Liver (tissue), 8 donors: ENCODE measurements at regions not wholly inside any gene's neighbourhood (a gene's known extent, or its start where the extent isn't known, plus 50 kb on each side); places are given as distances from the start of the nearest gene placed in this dataset.

ENCODE experiments used
- DNase-seq: peaks from one replicate; pipeline ENCODE4 v3.0.0-alpha.2; 2017; ENCODE audit warnings: low spot score
- H3K27ac ChIP-seq, 2 donors: one replicate each; pipeline ENCODE4 v1.7.0; 2013; ENCODE audit warnings: inconsistent platforms in 2 of 2, low read length in 2 of 2, control low read depth in 1 of 2, low read depth in 1 of 2, mild to moderate bottlenecking in 1 of 2
- H3K27me3 ChIP-seq, 4 donors: one replicate each; pipeline versions ENCODE4 v1.6.1 to v1.7.0; 2013; ENCODE audit warnings: low read length in 3 of 4, inconsistent platforms in 1 of 4, mild to moderate bottlenecking in 1 of 4, moderate library complexity in 1 of 4; ENCODE audit not compliant: control insufficient read depth in 4 of 4, insufficient read depth in 4 of 4
- H3K36me3 ChIP-seq, 4 donors: one replicate each; pipeline versions ENCODE4 v1.6.1 to v1.7.0; 2013; ENCODE audit warnings: low read length in 3 of 4, mild to moderate bottlenecking in 3 of 4, low read depth in 1 of 4, moderate library complexity in 1 of 4; ENCODE audit not compliant: control insufficient read depth in 4 of 4, insufficient read depth in 3 of 4
- H3K4me1 ChIP-seq, 4 donors: one replicate each; pipeline versions ENCODE4 v1.6.1 to v1.7.0; 2013; ENCODE audit warnings: low read length in 3 of 4, mild to moderate bottlenecking in 3 of 4, moderate library complexity in 1 of 4; ENCODE audit not compliant: control insufficient read depth in 4 of 4, insufficient read depth in 4 of 4
- H3K4me3 ChIP-seq, 3 donors: one replicate each; pipeline versions ENCODE4 v1.6.1 to v1.7.0; 2013; ENCODE audit warnings: low read length in 3 of 3, control low read depth in 1 of 3, low read depth in 1 of 3, mild to moderate bottlenecking in 1 of 3
- H3K9ac ChIP-seq, 2 donors: one replicate each; pipeline ENCODE4 v1.7.0; 2013; ENCODE audit warnings: low read length in 2 of 2, mild to moderate bottlenecking in 2 of 2, moderate library complexity in 2 of 2, control low read depth in 1 of 2, low read depth in 1 of 2
- H3K9me3 ChIP-seq, 4 donors: one replicate each; pipeline versions ENCODE4 v1.6.1 to v1.7.0; 2013; ENCODE audit warnings: low read length in 3 of 4; ENCODE audit not compliant: control insufficient read depth in 4 of 4
- ATF3 ChIP-seq: IDR thresholded peaks from 2 replicates; pipeline ENCODE4 v1.6.1; 2016; ENCODE audit warnings: antibody characterized with exemption
- EGR1 ChIP-seq, 2 donors: IDR thresholded peaks; 2 replicates each; pipeline ENCODE4 v1.6.1; 2016 to 2018; ENCODE audit warnings: antibody characterized with exemption in 2 of 2, low read depth in 2 of 2
- FOXA1 ChIP-seq: IDR thresholded peaks from 2 replicates; pipeline ENCODE4 v1.6.1; 2016; ENCODE audit warnings: antibody characterized with exemption
- FOXA2 ChIP-seq: IDR thresholded peaks from 2 replicates; pipeline ENCODE4 v1.6.1; 2016; ENCODE audit warnings: antibody characterized with exemption
- GABPA ChIP-seq, 2 donors: IDR thresholded peaks in 1 of 2; conservative IDR thresholded peaks in 1 of 2; 2 replicates each; pipeline ENCODE4 v1.6.1; 2016; ENCODE audit warnings: antibody characterized with exemption in 2 of 2, mild to moderate bottlenecking in 1 of 2, moderate library complexity in 1 of 2
- HNF4A ChIP-seq, 2 donors: conservative IDR thresholded peaks; 2 replicates each; pipeline ENCODE4 v1.6.1; 2016; ENCODE audit warnings: antibody characterized with exemption in 2 of 2, mild to moderate bottlenecking in 2 of 2
- HNF4G ChIP-seq: IDR thresholded peaks from 2 replicates; pipeline ENCODE4 v1.6.1; 2016; ENCODE audit warnings: antibody characterized with exemption
- JUND ChIP-seq, 2 donors: IDR thresholded peaks; 2 replicates each; pipeline ENCODE4 v1.6.1; 2016; ENCODE audit warnings: antibody characterized with exemption in 2 of 2
- NR2F2 ChIP-seq: IDR thresholded peaks from 2 replicates; pipeline ENCODE4 v1.6.1; 2016; ENCODE audit warnings: antibody characterized with exemption
- RAD21 ChIP-seq, 2 donors: IDR thresholded peaks; 2 replicates each; pipeline ENCODE4 v1.6.1; 2016; ENCODE audit warnings: antibody characterized with exemption in 2 of 2, mild to moderate bottlenecking in 2 of 2
- RXRA ChIP-seq, 2 donors: IDR thresholded peaks; 2 replicates each; pipeline ENCODE4 v1.6.1; 2017 to 2018; ENCODE audit warnings: antibody characterized with exemption in 2 of 2, mild to moderate bottlenecking in 1 of 2
- SP1 ChIP-seq: IDR thresholded peaks from 2 replicates; pipeline ENCODE4 v1.6.1; 2018; ENCODE audit warnings: antibody characterized with exemption, mild to moderate bottlenecking
- TAF1 ChIP-seq: conservative IDR thresholded peaks from 2 replicates; pipeline ENCODE4 v1.6.1; 2016; ENCODE audit warnings: antibody characterized with exemption, mild to moderate bottlenecking
- YY1 ChIP-seq: IDR thresholded peaks from 2 replicates; pipeline ENCODE4 v1.6.1; 2016; ENCODE audit warnings: antibody characterized with exemption, mild to moderate bottlenecking
- WGBS: extraction: QIAGEN DNeasy Blood & Tissue Kit; methylation state at CpG from one replicate; pipeline ENCODE4 v1.1.7; 2013; 5-methylcytosine and 5-hydroxymethylcytosine counted together
- TF ChIP-seq, protein P1 (sequence below): IDR thresholded peaks from 2 replicates; pipeline ENCODE4 v1.6.1; 2016; ENCODE audit warnings: antibody characterized with exemption
- TF ChIP-seq, protein P2 (sequence below): fragments of 150-350 bp; IDR thresholded peaks from 2 replicates; pipeline ENCODE4 v1.5.1; 2017; ENCODE audit warnings: improper control_type of control experiment, low read depth, low read length; ENCODE audit not compliant: missing input control
- TF ChIP-seq, protein P3 (sequence below): IDR thresholded peaks from 2 replicates; pipeline ENCODE4 v1.6.1; 2016; ENCODE audit warnings: antibody characterized with exemption, mild to moderate bottlenecking
- TF ChIP-seq, protein P4 (sequence below): IDR thresholded peaks from 2 replicates; pipeline ENCODE4 v1.6.1; 2016; ENCODE audit warnings: antibody characterized with exemption
- donor health status: healthy.
- donor health status: healthy.
- donor health status: healthy.
- donor health status: healthy.
- donor health status: healthy.

- H3K4me1 ChIP-seq, result no peaks in the 10 kb centered on the region
- H3K27me3 ChIP-seq, result no peaks in the 10 kb centered on the region
- H3K4me3 ChIP-seq, result no peak overlapping the region
- 69% methylated on average over 5 of the region's 5 CpGs for WGBS
- no peak for TF ChIP-seq NR2F2
- TF ChIP-seq HNF4A (conservative IDR thresholded peaks at IDR 0.05), result no peak
- H3K27ac ChIP-seq, result no peak overlapping the region
- no peak for DNase-seq
- no peaks in the 10 kb centered on the region for H3K9me3 ChIP-seq
- H3K36me3 ChIP-seq, result no peaks in the 10 kb centered on the region
- H3K9ac ChIP-seq, result no peak overlapping the region
These were observed 190.8 kb upstream of the NOX3 start for GRCh38 chr6:155646443-155646842.

- no peak overlapping the region for H3K9ac ChIP-seq
- no peaks in the 10 kb centered on the region for H3K36me3 ChIP-seq
- no peak overlapping the region for H3K4me3 ChIP-seq
- H3K4me1 ChIP-seq, result no peaks in the 10 kb centered on the region
- TF ChIP-seq, protein P1, sequence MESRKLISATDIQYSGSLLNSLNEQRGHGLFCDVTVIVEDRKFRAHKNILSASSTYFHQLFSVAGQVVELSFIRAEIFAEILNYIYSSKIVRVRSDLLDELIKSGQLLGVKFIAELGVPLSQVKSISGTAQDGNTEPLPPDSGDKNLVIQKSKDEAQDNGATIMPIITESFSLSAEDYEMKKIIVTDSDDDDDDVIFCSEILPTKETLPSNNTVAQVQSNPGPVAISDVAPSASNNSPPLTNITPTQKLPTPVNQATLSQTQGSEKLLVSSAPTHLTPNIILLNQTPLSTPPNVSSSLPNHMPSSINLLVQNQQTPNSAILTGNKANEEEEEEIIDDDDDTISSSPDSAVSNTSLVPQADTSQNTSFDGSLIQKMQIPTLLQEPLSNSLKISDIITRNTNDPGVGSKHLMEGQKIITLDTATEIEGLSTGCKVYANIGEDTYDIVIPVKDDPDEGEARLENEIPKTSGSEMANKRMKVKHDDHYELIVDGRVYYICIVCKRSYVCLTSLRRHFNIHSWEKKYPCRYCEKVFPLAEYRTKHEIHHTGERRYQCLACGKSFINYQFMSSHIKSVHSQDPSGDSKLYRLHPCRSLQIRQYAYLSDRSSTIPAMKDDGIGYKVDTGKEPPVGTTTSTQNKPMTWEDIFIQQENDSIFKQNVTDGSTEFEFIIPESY, result no peak
- TF ChIP-seq ATF3 (no peak), FOXA2 (no peak), NR2F2 (no peak), SP1 (no peak), FOXA1 (no peak), EGR1 (IDR thresholded peaks at IDR 0.05; ENCODE audit: low read depth in 2 of 2) (no peak), HNF4G (no peak), HNF4A (conservative IDR thresholded peaks at IDR 0.05) (no peak), JUND (IDR thresholded peaks at IDR 0.05) (no peak), YY1 (no peak), TAF1 (no peak), RAD21 (IDR thresholded peaks at IDR 0.05) (no peak), RXRA (IDR thresholded peaks at IDR 0.05) (no peak), GABPA (IDR thresholded peaks at IDR 0.05 in 1 of 2, conservative IDR thresholded peaks at IDR 0.05 in 1 of 2) (no peak)
- TF ChIP-seq, protein P2, sequence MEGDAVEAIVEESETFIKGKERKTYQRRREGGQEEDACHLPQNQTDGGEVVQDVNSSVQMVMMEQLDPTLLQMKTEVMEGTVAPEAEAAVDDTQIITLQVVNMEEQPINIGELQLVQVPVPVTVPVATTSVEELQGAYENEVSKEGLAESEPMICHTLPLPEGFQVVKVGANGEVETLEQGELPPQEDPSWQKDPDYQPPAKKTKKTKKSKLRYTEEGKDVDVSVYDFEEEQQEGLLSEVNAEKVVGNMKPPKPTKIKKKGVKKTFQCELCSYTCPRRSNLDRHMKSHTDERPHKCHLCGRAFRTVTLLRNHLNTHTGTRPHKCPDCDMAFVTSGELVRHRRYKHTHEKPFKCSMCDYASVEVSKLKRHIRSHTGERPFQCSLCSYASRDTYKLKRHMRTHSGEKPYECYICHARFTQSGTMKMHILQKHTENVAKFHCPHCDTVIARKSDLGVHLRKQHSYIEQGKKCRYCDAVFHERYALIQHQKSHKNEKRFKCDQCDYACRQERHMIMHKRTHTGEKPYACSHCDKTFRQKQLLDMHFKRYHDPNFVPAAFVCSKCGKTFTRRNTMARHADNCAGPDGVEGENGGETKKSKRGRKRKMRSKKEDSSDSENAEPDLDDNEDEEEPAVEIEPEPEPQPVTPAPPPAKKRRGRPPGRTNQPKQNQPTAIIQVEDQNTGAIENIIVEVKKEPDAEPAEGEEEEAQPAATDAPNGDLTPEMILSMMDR, result no peak
- TF ChIP-seq, protein P3, sequence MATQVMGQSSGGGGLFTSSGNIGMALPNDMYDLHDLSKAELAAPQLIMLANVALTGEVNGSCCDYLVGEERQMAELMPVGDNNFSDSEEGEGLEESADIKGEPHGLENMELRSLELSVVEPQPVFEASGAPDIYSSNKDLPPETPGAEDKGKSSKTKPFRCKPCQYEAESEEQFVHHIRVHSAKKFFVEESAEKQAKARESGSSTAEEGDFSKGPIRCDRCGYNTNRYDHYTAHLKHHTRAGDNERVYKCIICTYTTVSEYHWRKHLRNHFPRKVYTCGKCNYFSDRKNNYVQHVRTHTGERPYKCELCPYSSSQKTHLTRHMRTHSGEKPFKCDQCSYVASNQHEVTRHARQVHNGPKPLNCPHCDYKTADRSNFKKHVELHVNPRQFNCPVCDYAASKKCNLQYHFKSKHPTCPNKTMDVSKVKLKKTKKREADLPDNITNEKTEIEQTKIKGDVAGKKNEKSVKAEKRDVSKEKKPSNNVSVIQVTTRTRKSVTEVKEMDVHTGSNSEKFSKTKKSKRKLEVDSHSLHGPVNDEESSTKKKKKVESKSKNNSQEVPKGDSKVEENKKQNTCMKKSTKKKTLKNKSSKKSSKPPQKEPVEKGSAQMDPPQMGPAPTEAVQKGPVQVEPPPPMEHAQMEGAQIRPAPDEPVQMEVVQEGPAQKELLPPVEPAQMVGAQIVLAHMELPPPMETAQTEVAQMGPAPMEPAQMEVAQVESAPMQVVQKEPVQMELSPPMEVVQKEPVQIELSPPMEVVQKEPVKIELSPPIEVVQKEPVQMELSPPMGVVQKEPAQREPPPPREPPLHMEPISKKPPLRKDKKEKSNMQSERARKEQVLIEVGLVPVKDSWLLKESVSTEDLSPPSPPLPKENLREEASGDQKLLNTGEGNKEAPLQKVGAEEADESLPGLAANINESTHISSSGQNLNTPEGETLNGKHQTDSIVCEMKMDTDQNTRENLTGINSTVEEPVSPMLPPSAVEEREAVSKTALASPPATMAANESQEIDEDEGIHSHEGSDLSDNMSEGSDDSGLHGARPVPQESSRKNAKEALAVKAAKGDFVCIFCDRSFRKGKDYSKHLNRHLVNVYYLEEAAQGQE, result no peak
- TF ChIP-seq, protein P4, sequence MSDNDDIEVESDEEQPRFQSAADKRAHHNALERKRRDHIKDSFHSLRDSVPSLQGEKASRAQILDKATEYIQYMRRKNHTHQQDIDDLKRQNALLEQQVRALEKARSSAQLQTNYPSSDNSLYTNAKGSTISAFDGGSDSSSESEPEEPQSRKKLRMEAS, result no peak
- H3K9me3 ChIP-seq, result no peaks in the 10 kb centered on the region
- no peaks in the 10 kb centered on the region for H3K27me3 ChIP-seq
- DNase-seq, result no peak
- WGBS, result 60% methylated on average over 2 of the region's 2 CpGs
- H3K27ac ChIP-seq, result no peak overlapping the region
These were observed 189.7 kb upstream of the NOX3 start for GRCh38 chr6:155645325-155645724.
